C4-2B (cell line): ENCODE measurements at regions not wholly inside any gene's neighbourhood (a gene's known extent, or its start where the extent isn't known, plus 50 kb on each side); places are given as distances from the start of the nearest gene placed in this dataset.

Experiments
- ZFX ChIP-seq: fragments of 450-650 bp; IDR thresholded peaks from 2 replicates; pipeline ENCODE4 v1.6.1; 2017
- TF ChIP-seq, protein P1 (sequence below): fragments of 450-650 bp; conservative IDR thresholded peaks from 2 replicates; pipeline ENCODE4 v1.5.1; 2017; ENCODE audit warnings: mild to moderate bottlenecking

DNA sequence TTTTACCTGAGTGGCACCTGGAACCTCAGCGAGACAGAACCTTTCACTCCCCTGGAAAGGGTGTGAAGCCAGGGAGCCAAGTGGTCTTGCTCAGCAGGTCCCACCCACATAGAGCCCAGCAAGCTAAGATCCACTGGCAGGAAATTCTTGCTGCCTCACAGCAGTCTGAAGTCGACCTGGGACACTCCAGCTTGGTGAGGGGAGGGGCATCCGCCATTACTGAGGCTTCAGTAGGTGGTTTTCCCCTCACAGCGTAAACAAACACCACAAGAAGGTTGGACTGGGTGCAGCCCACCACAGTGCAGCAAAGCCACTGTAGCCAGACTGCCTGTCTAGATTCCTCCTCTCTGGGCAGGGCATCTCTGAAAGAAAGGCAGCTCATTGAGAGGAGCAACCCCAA, 134.7 kb upstream of the RSPO3 start:
- TF ChIP-seq, protein P1, sequence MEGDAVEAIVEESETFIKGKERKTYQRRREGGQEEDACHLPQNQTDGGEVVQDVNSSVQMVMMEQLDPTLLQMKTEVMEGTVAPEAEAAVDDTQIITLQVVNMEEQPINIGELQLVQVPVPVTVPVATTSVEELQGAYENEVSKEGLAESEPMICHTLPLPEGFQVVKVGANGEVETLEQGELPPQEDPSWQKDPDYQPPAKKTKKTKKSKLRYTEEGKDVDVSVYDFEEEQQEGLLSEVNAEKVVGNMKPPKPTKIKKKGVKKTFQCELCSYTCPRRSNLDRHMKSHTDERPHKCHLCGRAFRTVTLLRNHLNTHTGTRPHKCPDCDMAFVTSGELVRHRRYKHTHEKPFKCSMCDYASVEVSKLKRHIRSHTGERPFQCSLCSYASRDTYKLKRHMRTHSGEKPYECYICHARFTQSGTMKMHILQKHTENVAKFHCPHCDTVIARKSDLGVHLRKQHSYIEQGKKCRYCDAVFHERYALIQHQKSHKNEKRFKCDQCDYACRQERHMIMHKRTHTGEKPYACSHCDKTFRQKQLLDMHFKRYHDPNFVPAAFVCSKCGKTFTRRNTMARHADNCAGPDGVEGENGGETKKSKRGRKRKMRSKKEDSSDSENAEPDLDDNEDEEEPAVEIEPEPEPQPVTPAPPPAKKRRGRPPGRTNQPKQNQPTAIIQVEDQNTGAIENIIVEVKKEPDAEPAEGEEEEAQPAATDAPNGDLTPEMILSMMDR: no peak
- TF ChIP-seq ZFX: no peak
